Fibroblast of lung (primary cell): ENCODE measurements at regions not wholly inside any gene's neighbourhood (a gene's known extent, or its start where the extent isn't known, plus 50 kb on each side); places are given as distances from the start of the nearest gene placed in this dataset.

ENCODE experiments used
- DNase-seq, 2 donors: peaks; one replicate each; pipeline versions ENCODE4 v3.0.0 to v3.0.0-alpha.2; 2010; ENCODE audit warnings: low read depth in 2 of 2
- H2AFZ ChIP-seq: 2 replicates; pipeline ENCODE4 v1.5.1; 2012; ENCODE audit warnings: low read length, control low read depth, inconsistent platforms
- H3K27ac ChIP-seq: 2 replicates; pipeline ENCODE4 v1.5.1; 2011; ENCODE audit warnings: low read length, control low read depth; ENCODE audit not compliant: insufficient read depth
- H3K27me3 ChIP-seq: 2 replicates; pipeline ENCODE4 v1.5.1; 2011; ENCODE audit warnings: mild to moderate bottlenecking, low read length; ENCODE audit not compliant: control insufficient read depth, insufficient read depth
- H3K36me3 ChIP-seq: 2 replicates; pipeline ENCODE4 v1.5.1; 2011; ENCODE audit warnings: low read length; ENCODE audit not compliant: control insufficient read depth, insufficient read depth
- H3K4me1 ChIP-seq: 2 replicates; pipeline ENCODE4 v1.5.1; 2011; ENCODE audit warnings: low read length; ENCODE audit not compliant: control insufficient read depth, insufficient read depth; ENCODE audit errors: extremely low read depth
- H3K4me2 ChIP-seq: 2 replicates; pipeline ENCODE4 v1.5.1; 2011; ENCODE audit warnings: low read length, control low read depth; ENCODE audit not compliant: insufficient read depth; ENCODE audit errors: extremely low read depth
- H3K4me3 ChIP-seq, 4 experiments: fragments of 200-600 bp in 1 of 4; sonication (generic) in 1 of 4; replicated peaks in 1 of 4; 2 replicates each; pipeline ENCODE4 v1.5.1; 2011 to 2016; ENCODE audit warnings: low read length in 4 of 4, low read depth in 3 of 4, mild to moderate bottlenecking in 3 of 4, control low read depth in 2 of 4, inconsistent platforms in 1 of 4, mixed read lengths in 1 of 4; ENCODE audit not compliant: insufficient read depth in 1 of 4; ENCODE audit errors: control extremely low read depth in 1 of 4
- H3K79me2 ChIP-seq: 2 replicates; pipeline ENCODE4 v1.5.1; 2012; ENCODE audit warnings: mild to moderate bottlenecking, low read length, inconsistent platforms; ENCODE audit not compliant: control insufficient read depth, insufficient read depth
- H3K9ac ChIP-seq: 2 replicates; pipeline ENCODE4 v1.5.1; 2011; ENCODE audit warnings: mild to moderate bottlenecking, low read length, control low read depth; ENCODE audit not compliant: insufficient read depth
- H3K9me3 ChIP-seq: 2 replicates; pipeline ENCODE4 v1.5.1; 2012; ENCODE audit warnings: low read depth, low read length; ENCODE audit not compliant: control insufficient read depth, insufficient read depth
- H4K20me1 ChIP-seq: 2 replicates; pipeline ENCODE4 v1.5.1; 2011; ENCODE audit warnings: low read length; ENCODE audit not compliant: control insufficient read depth, insufficient read depth; ENCODE audit errors: extremely low read depth
- EZH2 ChIP-seq: IDR thresholded peaks from 2 replicates; pipeline ENCODE4 v1.5.1; 2012; ENCODE audit warnings: low read length, control low read depth, mild to moderate bottlenecking; ENCODE audit errors: missing control alignments
- TF ChIP-seq, protein P1 (sequence below), 2 donors: IDR thresholded peaks in 1 of 2; conservative IDR thresholded peaks in 1 of 2; 1 replicate in 1 of 2; 2 replicates in 1 of 2; pipeline ENCODE4 v1.5.1; 2011 to 2012; ENCODE audit warnings: low read length in 2 of 2, control low read depth in 1 of 2, inconsistent platforms in 1 of 2, low read depth in 1 of 2, mild to moderate bottlenecking in 1 of 2

GRCh38 chr20:29741894-29742698 is 1515.4 kb upstream of the DEFB115 start:
- no peaks in the 10 kb centered on the region for H3K36me3 ChIP-seq
- no peak for TF ChIP-seq EZH2
- TF ChIP-seq, protein P1, sequence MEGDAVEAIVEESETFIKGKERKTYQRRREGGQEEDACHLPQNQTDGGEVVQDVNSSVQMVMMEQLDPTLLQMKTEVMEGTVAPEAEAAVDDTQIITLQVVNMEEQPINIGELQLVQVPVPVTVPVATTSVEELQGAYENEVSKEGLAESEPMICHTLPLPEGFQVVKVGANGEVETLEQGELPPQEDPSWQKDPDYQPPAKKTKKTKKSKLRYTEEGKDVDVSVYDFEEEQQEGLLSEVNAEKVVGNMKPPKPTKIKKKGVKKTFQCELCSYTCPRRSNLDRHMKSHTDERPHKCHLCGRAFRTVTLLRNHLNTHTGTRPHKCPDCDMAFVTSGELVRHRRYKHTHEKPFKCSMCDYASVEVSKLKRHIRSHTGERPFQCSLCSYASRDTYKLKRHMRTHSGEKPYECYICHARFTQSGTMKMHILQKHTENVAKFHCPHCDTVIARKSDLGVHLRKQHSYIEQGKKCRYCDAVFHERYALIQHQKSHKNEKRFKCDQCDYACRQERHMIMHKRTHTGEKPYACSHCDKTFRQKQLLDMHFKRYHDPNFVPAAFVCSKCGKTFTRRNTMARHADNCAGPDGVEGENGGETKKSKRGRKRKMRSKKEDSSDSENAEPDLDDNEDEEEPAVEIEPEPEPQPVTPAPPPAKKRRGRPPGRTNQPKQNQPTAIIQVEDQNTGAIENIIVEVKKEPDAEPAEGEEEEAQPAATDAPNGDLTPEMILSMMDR (conservative IDR thresholded peaks at IDR 0.05 in 1 of 2, IDR thresholded peaks at IDR 0.05 in 1 of 2; ENCODE audit: low read depth in 1 of 2, low read length in 2 of 2), result no peak
- no peak overlapping the region for H3K4me2 ChIP-seq
- DNase-seq, result no peak
- H4K20me1 ChIP-seq, result no peaks in the 10 kb centered on the region
- no peaks in the 10 kb centered on the region for H3K9me3 ChIP-seq
- H3K27ac ChIP-seq, result no peak overlapping the region
- no peak overlapping the region for H3K4me3 ChIP-seq
- H2AFZ ChIP-seq, result no peak overlapping the region
- H3K4me1 ChIP-seq, result no peaks in the 10 kb centered on the region
- H3K27me3 ChIP-seq, result no peaks in the 10 kb centered on the region
- no peak overlapping the region for H3K9ac ChIP-seq
- no peaks in the 10 kb centered on the region for H3K79me2 ChIP-seq

- H2AFZ ChIP-seq, result no peak overlapping the region
- TF ChIP-seq EZH2, result no peak
- TF ChIP-seq, protein P1 (conservative IDR thresholded peaks at IDR 0.05 in 1 of 2, IDR thresholded peaks at IDR 0.05 in 1 of 2; ENCODE audit: low read depth in 1 of 2, low read length in 2 of 2), result no peak
- no peaks in the 10 kb centered on the region for H4K20me1 ChIP-seq
- H3K79me2 ChIP-seq, result no peaks in the 10 kb centered on the region
- H3K9me3 ChIP-seq, result no peaks in the 10 kb centered on the region
- no peak overlapping the region for H3K27ac ChIP-seq
- no peak for DNase-seq
- H3K27me3 ChIP-seq, result no peaks in the 10 kb centered on the region
- H3K4me3 ChIP-seq, result no peak overlapping the region
- H3K36me3 ChIP-seq, result no peaks in the 10 kb centered on the region
- H3K4me2 ChIP-seq, result no peak overlapping the region
- no peaks in the 10 kb centered on the region for H3K4me1 ChIP-seq
- H3K9ac ChIP-seq, result no peak overlapping the region
Measured at GRCh38 chr20:29742699-29743100, 1514.8 kb upstream of the DEFB115 start.

DNA sequence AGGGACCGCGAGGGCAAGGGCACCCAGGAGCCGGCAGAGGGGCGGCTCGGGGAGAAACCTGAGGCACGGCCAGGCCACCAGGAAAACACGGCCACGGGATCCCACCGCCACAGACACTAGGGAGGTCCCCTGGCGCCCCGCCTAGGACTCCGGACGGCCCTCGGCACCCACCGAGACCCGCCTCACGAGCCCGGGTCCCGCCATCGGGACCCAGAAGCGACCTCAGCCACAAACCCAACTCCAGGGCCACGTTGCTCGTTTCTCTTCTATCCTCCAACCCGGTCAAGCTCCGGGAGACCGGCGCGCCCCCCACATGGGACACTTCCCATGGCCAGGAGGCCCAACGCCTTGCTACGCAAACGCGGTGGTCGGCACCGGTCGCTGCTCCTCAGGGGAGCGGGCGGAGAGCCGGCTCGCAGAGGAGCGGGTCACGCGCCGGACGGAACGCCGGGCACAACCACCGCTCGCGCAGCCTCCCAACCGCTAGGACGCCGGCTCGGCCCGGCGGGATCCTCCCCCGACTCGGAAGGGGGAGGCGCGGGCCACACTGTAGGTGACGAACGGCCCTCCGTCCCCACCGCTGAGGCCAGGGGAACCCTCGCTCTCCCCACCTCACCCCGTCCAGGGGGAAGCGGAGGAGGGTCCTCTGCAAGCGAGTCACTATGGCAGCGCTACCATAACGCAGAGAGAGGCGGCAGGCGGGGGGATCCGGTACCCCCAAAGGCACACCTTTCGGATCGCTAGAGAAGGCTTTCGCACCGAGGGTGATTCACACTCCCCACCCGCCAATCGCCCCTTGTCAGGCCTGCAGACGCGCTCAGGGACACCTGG is 1514.1 kb upstream of the DEFB115 start:
- H3K9me3 ChIP-seq, result no peaks in the 10 kb centered on the region
- no peak overlapping the region for H3K27ac ChIP-seq
- H3K9ac ChIP-seq, result no peak overlapping the region
- H3K4me3 ChIP-seq, result no peak overlapping the region
- TF ChIP-seq EZH2, result no peak
- TF ChIP-seq, protein P1 (conservative IDR thresholded peaks at IDR 0.05 in 1 of 2, IDR thresholded peaks at IDR 0.05 in 1 of 2; ENCODE audit: low read depth in 1 of 2, low read length in 2 of 2), result no peak
- no peak overlapping the region for H2AFZ ChIP-seq
- no peak for DNase-seq
- no peaks in the 10 kb centered on the region for H3K4me1 ChIP-seq
- H4K20me1 ChIP-seq, result no peaks in the 10 kb centered on the region
- H3K27me3 ChIP-seq, result no peaks in the 10 kb centered on the region
- no peaks in the 10 kb centered on the region for H3K79me2 ChIP-seq
- H3K36me3 ChIP-seq, result no peaks in the 10 kb centered on the region
- H3K4me2 ChIP-seq, result no peak overlapping the region
